DMS53 treated with DMSO at 0.1 percent for 48 hours (cell line): ENCODE measurements at regions not wholly inside any gene's neighbourhood (a gene's known extent, or its start where the extent isn't known, plus 50 kb on each side); places are given as distances from the start of the nearest gene placed in this dataset.

ENCODE experiments used
- DNase-seq: peaks from one replicate; lab custom pipeline; 2025; ENCODE audit not compliant: unreplicated experiment; lab: John Stamatoyannopoulos, UW

DNA sequence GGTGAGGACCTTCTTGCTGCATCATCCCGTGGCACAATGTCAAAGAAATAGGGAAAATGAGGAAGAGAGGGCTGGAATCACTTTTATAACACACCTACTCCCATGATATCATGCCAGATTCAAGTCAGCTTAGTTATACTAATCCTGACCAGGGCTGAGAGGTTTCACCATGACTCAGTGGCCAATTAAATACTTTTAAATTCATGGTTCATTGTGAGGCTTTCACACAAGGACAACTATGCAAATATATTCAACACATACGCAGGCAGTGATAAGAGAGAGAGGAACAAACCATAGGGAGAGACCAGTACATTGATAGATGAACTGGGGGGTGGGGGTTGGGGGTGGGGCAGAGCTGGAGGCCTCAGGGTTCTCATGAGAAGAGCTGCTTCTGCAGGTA, 313.1 kb downstream of the LRFN2 start:
- DNase-seq: no peak

DNA sequence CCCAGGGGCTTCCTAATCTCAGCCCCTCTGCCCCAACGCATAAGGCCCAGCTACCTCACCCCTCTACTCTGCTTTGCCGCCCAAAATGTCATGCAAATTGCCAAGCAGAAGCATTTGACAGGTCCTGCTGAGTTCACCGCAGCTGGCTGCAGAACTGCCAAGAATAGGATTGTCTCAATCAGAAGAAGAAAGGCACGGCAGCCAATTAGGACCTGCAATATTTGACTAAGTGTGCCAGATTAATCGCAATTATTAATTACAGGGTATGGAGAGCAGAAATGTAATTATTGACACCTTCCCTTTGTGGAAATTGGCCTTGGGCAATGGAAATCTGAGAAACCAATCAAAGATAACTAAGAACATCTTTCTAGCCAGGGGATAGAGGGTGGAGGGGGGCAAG, 318.6 kb downstream of the LRFN2 start:
- no peak for DNase-seq

DNA sequence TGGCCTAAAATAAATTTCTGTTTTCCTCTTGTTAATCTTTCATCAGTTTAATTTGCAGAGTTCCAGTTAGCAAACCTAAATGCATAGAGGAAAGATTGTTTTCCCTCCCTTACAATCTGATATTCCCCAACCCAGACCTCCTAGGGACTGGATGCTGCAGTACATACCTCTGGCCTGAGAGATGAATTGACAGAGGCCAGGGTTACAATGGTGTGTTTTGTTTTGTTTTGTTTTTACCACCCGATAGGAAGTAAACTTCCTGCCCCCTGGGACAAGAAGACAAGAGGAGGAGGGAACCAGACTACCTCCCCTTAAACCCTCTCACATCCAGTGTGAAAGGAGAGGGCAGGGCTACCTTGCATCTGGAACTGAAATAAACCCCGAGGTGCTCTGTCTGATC, 319.0 kb downstream of the LRFN2 start:
- DNase-seq: no peak

DNA sequence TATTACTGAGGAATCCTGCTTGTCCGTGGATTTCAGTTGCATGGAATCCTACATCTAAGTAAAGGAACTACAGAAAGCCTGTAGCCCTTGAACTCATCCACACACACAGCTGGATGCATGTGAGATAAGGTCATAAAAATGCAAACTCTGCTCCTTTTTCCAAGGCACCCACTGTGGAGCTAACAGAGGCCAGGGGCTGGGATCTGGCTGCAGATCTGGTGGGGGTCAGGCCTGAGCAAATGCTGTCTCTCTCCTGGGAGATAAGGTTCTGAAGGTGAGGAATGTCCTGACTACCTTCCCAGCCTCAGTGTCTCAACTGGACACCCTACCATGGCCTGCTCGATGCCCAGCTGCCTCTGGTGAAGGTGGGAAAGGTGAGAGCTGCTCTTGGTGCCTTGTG, 321.5 kb downstream of the LRFN2 start:
- no peak for DNase-seq

DNA sequence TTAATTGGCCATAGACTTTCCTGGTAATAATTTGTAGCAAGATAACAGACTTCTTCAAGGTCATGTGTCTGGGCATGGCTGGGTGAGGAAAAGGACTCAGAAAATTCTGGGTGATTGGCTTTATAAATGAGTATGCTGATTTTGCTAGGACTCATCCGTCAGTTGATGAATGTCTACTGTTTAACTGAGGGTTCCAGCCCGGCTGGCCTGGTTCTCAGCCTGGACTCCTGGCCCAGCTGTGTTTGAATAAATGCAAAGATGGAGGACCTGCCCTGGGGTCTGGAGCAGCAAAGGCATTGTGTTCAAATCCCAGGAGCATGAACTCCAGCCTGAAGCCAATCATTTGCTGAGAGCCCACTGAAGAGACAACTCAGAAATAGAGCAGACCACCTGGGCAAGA, 323.2 kb downstream of the LRFN2 start:
- DNase-seq: no peak

DNA sequence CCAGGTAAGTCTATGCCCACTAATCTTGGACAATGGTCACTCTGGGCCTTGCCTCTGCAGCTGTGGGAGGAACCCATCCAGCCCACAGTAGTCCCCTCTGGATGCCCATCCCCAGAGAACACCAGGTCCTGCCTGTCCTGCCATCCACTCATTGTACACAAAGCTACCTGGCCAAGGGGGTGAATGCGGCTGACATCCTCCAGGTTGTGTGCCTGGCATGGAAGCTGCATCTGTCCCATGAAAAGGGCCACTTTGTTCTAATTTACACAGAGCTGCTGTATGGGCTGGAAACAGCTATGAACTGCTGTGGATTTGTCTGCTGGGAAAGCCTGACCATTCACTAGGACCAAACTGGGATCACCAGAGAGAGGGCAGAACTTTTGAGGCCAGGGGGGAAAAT, 324.8 kb downstream of the LRFN2 start:
- DNase-seq: no peak

DNA sequence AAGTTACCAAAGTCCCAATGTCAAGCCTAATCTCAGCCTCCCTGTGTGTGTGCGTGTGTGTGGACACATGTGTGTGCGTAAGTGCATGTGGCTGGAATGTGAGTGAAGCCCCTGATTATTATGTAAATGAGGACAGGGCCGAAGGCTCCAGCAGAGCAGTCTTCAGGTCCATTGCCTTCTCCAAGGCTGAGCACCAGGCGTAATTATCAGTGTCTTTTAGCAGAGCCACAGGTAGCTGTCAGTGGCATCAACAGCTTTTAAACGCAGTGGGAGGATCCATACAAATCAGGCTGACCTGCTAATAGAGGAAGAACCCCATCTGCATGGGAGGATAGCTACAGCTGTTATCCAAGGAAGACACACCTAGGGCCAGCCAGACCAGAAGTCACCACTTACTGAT, 324.3 kb upstream of the MOCS1 start:
- DNase-seq: no peak

DNA sequence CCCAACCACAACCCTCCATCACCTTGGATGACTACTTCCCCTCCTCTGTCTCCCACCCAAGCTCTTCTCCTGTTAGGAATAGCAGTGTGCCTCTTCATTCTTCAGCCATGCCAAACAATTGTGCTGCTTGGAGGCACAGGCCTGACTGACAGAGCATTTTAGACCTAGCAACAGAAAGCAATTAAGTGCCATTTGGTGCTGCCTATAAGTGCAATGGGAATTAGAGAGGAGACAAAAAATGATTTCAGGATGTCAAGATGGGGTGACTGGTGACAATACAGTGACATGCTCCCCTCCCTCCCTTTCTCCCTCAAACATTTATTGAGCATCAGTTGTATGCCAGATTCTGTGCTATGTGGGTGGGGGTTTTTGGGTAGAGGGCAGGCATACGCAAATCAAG, 322.6 kb upstream of the MOCS1 start:
- DNase-seq: no peak

DNA sequence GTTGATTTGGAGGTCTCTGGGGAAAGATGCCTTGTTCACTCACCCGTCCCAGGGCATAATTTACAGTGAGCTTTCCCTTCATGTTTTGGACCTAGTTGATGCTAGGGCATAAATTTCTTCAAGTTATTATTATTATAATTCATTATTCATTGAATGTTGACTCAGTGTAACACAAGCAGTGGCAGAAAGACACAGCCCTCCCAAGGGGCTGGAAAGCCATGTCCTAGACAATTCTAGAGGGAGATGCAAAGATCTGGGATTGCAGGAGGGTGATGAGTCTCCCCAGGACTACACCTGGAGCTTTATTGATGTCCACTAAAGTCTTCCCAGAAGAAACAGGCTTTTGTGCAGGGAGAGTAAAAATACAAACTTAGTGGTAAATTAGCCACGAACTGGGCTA, 322.0 kb upstream of the MOCS1 start:
- no peak for DNase-seq

DNA sequence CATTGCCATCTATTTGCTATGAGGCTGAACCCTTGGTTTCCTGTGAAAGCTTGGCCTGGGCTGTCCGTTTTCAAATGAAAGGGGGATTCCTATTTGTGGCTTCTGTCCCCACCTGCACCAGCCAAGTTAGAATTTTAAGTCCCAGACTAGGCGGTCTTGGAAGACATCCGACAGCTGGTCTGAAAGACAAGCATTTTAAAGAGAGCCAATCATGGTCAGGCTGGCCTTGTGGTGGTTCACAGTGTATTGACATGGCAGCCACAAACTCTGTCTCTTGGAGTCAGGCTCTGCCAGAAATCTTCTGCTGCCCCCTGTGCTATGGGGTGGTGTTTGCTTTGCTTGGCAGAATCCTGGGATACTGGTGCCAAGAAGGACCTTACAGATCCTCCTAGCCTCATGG, 319.2 kb upstream of the MOCS1 start:
- DNase-seq: no peak

DNA sequence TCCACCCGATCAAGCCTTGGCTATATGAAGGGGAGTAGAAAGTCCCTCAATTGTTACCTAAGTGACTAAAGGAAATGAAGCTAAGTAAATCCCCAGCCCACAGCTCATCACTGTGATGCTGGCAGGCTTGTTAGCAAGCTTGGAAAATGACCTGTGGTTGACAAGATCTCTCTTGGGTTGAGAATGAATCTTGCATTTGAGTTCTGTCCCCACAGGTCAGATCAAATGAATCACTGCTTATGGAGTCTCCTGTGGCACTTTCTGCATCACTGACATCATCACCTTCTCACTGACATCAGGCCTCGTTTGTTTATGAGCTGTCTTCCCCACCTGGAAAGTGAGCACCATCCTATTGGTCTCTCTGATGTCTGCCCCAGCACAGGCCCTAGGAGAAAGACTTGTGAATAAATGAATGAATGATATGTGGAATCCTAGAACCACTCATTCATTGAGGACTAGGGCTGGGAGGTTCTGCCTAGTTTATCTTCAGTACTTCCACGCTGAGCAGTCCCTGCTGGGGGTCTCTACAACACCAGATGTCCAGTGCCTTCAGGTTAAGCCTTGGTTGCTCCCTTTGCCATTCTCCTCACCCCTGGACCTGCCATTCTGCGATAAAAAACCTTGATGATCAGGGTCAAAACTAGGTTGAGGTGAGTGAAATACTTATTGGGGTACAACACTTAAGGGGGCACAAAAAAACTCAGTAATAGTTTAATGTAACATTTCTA, 318.4 kb upstream of the MOCS1 start:
- no peak for DNase-seq

DNA sequence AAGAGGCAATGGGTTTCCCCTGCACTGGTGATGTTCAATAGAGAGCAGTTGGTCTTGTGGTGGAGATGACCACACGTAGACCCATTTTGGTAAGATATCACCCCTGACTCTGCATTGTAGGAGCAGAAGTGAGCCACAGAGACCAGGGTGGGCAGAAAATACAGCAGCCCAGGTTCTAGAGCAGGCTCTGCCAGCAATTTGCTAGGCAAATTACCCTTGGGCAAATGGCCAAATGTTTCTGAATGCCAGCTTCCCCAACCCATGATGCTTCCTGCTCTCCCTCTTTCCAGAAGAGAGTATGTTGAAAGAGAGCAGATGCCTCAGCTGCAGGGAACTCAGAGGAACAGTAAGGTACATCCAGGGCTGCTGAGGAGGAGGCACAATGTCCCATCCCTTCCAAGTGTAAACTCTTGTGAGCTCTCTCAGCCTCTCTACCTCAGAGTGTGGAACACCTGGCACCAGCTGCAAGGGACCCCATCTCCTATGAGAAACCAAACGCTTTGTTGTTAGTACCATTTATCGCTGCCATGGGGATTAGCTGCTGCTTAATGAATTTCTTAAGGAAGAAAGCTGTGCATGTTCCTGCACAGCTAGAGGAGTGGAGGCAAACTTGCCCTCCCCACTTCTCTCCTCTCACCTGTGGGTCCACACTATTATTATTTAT, 317.5 kb upstream of the MOCS1 start:
- no peak for DNase-seq

DNA sequence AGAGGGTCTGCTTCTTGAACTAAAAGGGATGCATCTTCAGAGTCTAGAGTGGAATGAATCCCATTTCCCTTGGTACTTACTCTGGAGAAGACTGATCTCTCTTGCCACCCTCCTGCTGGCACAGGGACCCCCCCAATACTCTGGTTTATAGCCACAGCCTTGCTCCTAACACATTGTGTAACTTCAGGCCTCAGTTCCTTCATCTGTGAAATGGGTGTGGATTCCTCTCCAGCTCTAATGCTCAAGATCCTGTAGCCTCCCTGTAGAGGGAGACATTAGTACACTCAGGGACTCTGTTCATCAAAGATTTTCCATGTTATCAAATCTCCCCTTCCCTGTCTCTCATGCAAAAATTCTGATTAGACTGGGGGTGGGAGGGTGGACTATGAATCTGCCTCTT, 315.7 kb upstream of the MOCS1 start:
- no peak for DNase-seq

DNA sequence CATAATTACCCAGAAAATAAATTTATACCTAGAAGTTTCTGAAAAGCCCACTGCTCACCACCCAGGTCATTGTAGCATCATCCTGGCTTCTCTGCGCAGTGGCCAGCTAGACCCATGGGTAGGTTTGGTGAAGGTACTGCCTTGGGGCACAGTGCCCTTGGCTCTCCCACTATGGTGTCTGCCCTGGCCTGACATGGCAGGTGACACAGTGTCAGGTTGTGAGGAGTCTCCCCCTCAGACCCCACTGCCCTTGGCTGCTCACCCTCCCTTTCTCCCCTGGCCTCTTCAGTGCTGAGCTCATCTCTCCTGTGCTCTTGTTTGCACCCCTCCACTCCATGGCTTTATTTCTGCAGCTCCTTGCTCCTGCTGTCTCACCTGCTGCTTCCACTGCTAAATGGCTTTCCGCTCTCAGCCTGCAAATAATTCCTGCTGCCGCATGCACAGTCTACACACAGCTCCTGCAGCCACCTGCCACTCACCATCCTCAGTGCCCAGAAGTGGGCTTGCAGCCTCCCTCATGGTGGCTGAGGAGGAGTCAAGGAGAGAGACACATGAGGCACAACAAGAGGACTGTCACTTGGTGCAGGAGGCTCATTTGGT, 313.4 kb upstream of the MOCS1 start:
- DNase-seq: no peak

DNA sequence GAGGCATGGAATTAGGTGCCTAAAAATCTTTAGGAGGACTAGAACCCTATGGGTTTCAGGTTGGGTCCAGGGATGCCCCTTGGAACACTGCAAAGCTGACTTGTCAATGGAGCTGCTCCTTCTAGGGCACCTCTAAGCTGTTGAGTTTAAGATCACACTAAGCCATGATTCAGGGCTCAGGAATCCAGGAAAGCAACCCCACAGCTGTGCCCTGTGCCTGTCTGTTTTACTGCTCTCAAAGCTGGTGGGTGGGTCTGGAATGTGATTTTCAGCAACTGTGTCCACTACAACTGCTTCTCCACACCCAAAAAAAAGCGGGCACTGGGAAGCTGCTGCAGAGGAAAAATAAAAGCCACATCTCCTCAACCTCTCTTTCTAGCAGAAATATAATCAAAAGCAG, 310.4 kb upstream of the MOCS1 start:
- no peak for DNase-seq

DNA sequence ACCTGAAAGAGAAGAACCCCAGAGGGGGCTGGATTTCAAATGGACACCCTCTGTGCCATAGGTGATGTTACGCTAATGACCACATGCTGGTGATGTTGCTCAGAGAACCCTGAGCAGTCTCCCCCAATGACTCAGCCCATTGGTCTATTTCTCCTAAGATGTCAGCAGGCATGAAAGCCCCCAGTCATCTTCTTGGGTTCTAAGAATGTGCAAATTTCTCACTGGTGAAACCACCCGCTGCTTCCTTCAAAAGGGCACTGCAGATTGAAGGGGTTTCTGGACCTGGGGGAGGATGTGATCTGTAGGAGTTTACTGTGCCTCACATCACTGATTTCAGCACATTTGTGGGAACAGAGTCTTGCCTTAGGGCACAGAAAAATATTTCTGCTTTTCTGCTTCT, 298.4 kb upstream of the MOCS1 start:
- no peak for DNase-seq

DNA sequence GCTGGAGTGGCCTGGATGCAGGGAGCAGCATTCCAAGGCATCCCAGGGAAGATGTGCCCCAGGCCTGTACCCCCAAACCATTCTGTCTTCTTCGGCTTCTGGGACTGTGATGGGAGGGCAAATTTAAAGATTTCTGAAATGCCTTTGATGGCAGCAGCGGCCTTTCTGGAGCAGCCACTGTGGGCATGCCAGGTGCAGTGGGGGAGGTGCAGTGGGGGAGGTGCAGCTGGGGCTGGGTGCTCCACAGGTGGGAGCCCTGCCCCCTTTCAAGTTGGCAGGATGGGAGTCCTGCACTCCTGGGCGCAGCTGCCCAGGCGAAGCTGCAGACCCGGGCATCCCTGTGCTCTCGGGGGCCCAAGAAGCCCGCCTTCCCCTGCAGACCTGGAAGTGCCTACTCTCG, 293.5 kb upstream of the MOCS1 start:
- DNase-seq: no peak

DNA sequence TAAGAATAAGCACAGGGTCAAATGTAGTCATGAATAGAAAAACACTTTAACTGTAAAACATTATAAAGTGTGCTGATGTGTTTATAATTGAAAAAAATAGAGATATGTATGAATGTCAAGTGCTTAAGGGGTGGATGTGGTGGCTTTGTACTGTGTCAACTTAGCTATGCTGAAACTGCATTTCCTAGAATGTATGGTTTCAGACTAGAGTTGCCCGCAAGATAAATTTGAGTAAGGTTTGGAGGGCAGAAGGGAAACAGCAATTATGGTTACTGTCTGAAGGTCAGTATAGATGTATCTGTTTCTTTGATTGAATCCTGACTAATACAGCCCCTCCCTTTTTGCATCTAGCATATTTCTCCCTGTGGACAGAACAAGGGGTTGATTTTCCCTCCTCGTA, 288.1 kb upstream of the MOCS1 start:
- DNase-seq: no peak

DNA sequence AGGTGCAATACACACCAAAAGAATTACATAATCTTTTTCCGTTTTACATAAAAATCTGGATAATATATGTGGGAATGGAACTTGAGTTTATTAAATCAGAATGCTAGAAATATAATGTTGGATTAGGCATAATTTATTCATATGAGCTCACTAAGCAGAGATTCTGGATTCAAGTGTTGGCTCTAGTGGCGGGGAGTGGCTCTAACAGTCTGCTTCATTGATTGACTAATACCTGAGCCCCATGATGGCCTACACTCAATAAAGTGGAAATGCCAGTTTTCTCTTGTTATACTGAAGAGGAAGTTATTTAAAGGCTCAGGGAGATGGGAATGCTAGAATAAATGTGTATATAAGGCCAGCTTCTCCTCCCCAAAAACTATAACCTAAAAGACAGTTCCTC, 285.5 kb upstream of the MOCS1 start:
- no peak for DNase-seq

DNA sequence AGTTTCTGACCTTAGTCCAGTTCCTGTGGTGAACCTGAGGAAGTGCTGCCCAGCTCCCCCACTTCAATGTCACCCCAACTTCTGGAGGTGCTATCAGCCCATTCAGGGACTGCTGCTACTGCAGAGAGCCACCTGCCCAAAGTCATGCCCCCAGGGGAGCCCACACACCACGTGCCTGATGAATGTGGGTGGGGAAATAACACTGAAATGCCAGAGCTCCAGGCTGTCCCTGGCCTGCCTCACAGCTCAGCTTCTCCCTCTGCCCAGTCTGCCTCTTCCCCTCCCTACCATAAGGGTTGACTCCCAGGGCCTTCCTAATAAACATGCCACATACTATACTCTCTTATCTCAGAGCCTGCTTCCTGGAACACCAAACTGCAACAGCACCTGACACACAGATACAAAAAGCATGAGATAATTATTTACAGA, 276.4 kb upstream of the MOCS1 start:
- no peak for DNase-seq

DNA sequence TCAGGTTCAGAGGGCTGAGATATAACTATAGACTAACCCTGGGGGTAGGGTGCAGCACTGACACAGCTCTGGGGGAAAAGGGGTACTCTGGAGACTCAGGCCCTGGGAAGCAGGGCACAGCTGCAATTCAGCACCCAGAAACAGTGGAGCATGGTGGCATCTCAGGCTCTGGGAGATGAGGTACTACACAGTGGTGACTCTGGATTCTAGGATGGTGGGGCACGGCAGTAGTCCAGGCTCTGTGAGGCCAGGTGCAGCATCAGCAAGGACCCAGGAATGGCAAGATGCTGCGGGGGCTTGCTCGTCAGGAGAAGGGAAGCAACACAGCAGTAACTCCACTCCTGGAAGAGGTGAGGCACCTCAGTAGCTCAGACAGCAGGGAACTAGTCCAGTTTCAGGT, 271.5 kb upstream of the MOCS1 start:
- DNase-seq: no peak

DNA sequence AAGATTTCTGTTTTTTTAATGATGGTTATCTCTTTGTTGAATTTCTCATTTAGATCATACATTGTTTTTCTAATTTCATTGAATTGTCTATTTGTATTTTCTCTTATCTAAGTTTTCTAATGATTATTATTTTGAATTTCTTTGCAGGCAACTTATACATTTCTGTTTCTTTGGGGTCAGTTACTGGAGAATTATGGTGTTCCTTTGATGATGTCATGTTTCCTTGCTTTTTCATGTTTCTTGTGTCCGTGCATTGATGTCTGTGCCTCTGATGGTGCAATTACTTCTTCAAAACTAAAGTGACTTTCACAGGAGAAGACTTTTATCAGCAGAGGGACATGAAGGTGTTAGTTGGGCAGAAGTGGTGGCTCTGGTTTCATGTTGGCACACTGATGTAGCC, 270.7 kb upstream of the MOCS1 start:
- DNase-seq: no peak

DNA sequence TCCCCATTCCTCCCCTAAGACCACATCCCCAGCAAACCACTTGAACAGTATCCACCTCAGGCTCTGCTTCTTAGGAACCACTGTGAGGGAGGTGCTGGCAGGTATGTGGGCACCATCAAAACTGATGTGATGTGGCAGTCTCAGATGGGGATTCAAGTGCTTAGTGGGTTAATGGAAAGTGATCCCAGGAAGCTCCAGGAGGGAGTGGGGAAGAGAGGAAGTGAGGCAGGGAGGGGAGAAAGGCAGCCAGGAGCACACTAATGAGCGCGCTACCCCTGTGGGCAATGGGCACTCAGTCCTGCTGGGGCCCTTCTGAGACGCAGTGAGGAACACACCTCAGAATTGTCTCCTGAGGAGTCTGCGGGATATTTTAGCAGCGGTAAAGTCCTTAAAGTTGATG, 263.1 kb upstream of the MOCS1 start:
- no peak for DNase-seq
